ENCODE measurements at regions not wholly inside any gene's neighbourhood (a gene's known extent, or its start where the extent isn't known, plus 50 kb on each side); places are given as distances from the start of the nearest gene placed in this dataset.

- H3K4me1 Mint-ChIP-seq = no peaks in the 10 kb centered on the region
- DNase-seq = no peak
- no peaks in the 10 kb centered on the region for H3K36me3 Mint-ChIP-seq (ENCODE audit: low read depth)
- no peak for ATAC-seq
- H3K27ac Mint-ChIP-seq = no peak overlapping the region
- H3K9me3 Mint-ChIP-seq = peaks cover 5% of the 10 kb centered on the region
- no peak overlapping the region for H3K4me3 Mint-ChIP-seq
- peaks cover 1% of the 10 kb centered on the region for H3K27me3 Mint-ChIP-seq
These were observed 537.9 kb upstream of the LCORL start for GRCh38 chr4:18559492-18559891.

- H3K9me3 Mint-ChIP-seq = no peaks in the 10 kb centered on the region
- DNase-seq (no peak), ATAC-seq (no peak)
- H3K36me3 Mint-ChIP-seq (ENCODE audit: low read depth) = no peaks in the 10 kb centered on the region
- H3K4me1 Mint-ChIP-seq = no peaks in the 10 kb centered on the region
- no peak overlapping the region for H3K27ac Mint-ChIP-seq
- H3K27me3 Mint-ChIP-seq = peaks cover 1% of the 10 kb centered on the region
- H3K4me3 Mint-ChIP-seq = no peak overlapping the region
These were observed 534.8 kb upstream of the LCORL start for GRCh38 chr4:18556402-18556801.

- no peaks in the 10 kb centered on the region for H3K4me1 Mint-ChIP-seq
- H3K27ac Mint-ChIP-seq = no peak overlapping the region
- peaks cover 3% of the 10 kb centered on the region for H3K27me3 Mint-ChIP-seq
- H3K36me3 Mint-ChIP-seq (ENCODE audit: low read depth) = no peaks in the 10 kb centered on the region
- no peak for DNase-seq
- no peak overlapping the region for H3K4me3 Mint-ChIP-seq
- no peak for ATAC-seq
- no peaks in the 10 kb centered on the region for H3K9me3 Mint-ChIP-seq
These were observed 518.8 kb upstream of the LCORL start for GRCh38 chr4:18540349-18540748.

GRCh38 chr4:18538121-18538520, 516.6 kb upstream of the LCORL start:
- peaks cover 3% of the 10 kb centered on the region for H3K27me3 Mint-ChIP-seq
- H3K4me3 Mint-ChIP-seq = no peak overlapping the region
- DNase-seq (no peak), ATAC-seq (no peak)
- H3K36me3 Mint-ChIP-seq (ENCODE audit: low read depth) = no peaks in the 10 kb centered on the region
- H3K27ac Mint-ChIP-seq = no peak overlapping the region
- no peaks in the 10 kb centered on the region for H3K4me1 Mint-ChIP-seq
- H3K9me3 Mint-ChIP-seq = no peaks in the 10 kb centered on the region

- H3K4me1 Mint-ChIP-seq = no peaks in the 10 kb centered on the region
- no peak for ATAC-seq
- H3K4me3 Mint-ChIP-seq = no peak overlapping the region
- no peak overlapping the region for H3K27ac Mint-ChIP-seq
- H3K27me3 Mint-ChIP-seq = peaks cover 3% of the 10 kb centered on the region
- no peaks in the 10 kb centered on the region for H3K9me3 Mint-ChIP-seq
- DNase-seq = no peak
- no peaks in the 10 kb centered on the region for H3K36me3 Mint-ChIP-seq (ENCODE audit: low read depth)
These were observed 514.9 kb upstream of the LCORL start for GRCh38 chr4:18536428-18536827.

GRCh38 chr4:18535948-18536347, 514.4 kb upstream of the LCORL start:
- DNase-seq = no peak
- Mint-ChIP-seq H3K9me3 (no peaks in the 10 kb centered on the region), H3K27me3 (peaks cover 3% of the 10 kb centered on the region), H3K4me3 (no peak overlapping the region), H3K36me3 (ENCODE audit: low read depth) (no peaks in the 10 kb centered on the region), H3K4me1 (no peaks in the 10 kb centered on the region), H3K27ac (no peak overlapping the region)
- ATAC-seq = no peak

- H3K27me3 Mint-ChIP-seq = peaks cover under 1% of the 10 kb centered on the region
- no peak overlapping the region for H3K4me3 Mint-ChIP-seq
- no peak overlapping the region for H3K27ac Mint-ChIP-seq
- no peak for ATAC-seq
- no peaks in the 10 kb centered on the region for H3K4me1 Mint-ChIP-seq
- no peak for DNase-seq
- no peaks in the 10 kb centered on the region for H3K9me3 Mint-ChIP-seq
- no peaks in the 10 kb centered on the region for H3K36me3 Mint-ChIP-seq (ENCODE audit: low read depth)
These were observed 511.8 kb upstream of the LCORL start for GRCh38 chr4:18533262-18533775.

- Mint-ChIP-seq H3K27me3 (no peaks in the 10 kb centered on the region), H3K4me3 (no peak overlapping the region), H3K27ac (no peak overlapping the region), H3K4me1 (no peaks in the 10 kb centered on the region), H3K9me3 (no peaks in the 10 kb centered on the region), H3K36me3 (ENCODE audit: low read depth) (no peaks in the 10 kb centered on the region)
- ATAC-seq = no peak
- no peak for DNase-seq
These were observed 510.2 kb upstream of the LCORL start for GRCh38 chr4:18531731-18532130.

GRCh38 chr4:18529482-18529881, 507.9 kb upstream of the LCORL start:
- H3K4me3 Mint-ChIP-seq = no peak overlapping the region
- no peak for ATAC-seq

GRCh38 chr4:18524667-18525066, 503.1 kb upstream of the LCORL start:
- H3K9me3 Mint-ChIP-seq = no peaks in the 10 kb centered on the region
- no peak overlapping the region for H3K4me3 Mint-ChIP-seq
- no peak for DNase-seq
- no peaks in the 10 kb centered on the region for H3K27me3 Mint-ChIP-seq
- H3K4me1 Mint-ChIP-seq = no peaks in the 10 kb centered on the region
- no peaks in the 10 kb centered on the region for H3K36me3 Mint-ChIP-seq (ENCODE audit: low read depth)
- H3K27ac Mint-ChIP-seq = no peak overlapping the region
- ATAC-seq = no peak

More at GRCh38 chr4:18529482-18529881, 507.9 kb upstream of the LCORL start:
- DNase-seq = no peak
- no peaks in the 10 kb centered on the region for H3K36me3 Mint-ChIP-seq (ENCODE audit: low read depth)
- H3K4me1 Mint-ChIP-seq = no peaks in the 10 kb centered on the region
- H3K9me3 Mint-ChIP-seq = no peaks in the 10 kb centered on the region
- H3K27ac Mint-ChIP-seq = no peak overlapping the region
- H3K27me3 Mint-ChIP-seq = no peaks in the 10 kb centered on the region

- Mint-ChIP-seq H3K9me3 (no peaks in the 10 kb centered on the region), H3K4me3 (no peak overlapping the region), H3K4me1 (no peaks in the 10 kb centered on the region), H3K27me3 (no peaks in the 10 kb centered on the region), H3K27ac (no peak overlapping the region), H3K36me3 (ENCODE audit: low read depth) (no peaks in the 10 kb centered on the region)
- DNase-seq = no peak
- ATAC-seq = no peak
These were observed 496.5 kb upstream of the LCORL start for GRCh38 chr4:18518098-18518497.

- no peaks in the 10 kb centered on the region for H3K9me3 Mint-ChIP-seq
- no peak overlapping the region for H3K27ac Mint-ChIP-seq
- DNase-seq = no peak
- ATAC-seq = no peak
- H3K4me1 Mint-ChIP-seq = no peaks in the 10 kb centered on the region
- H3K4me3 Mint-ChIP-seq = no peak overlapping the region
- H3K27me3 Mint-ChIP-seq = no peaks in the 10 kb centered on the region
- H3K36me3 Mint-ChIP-seq (ENCODE audit: low read depth) = no peaks in the 10 kb centered on the region
These were observed 492.3 kb upstream of the LCORL start for GRCh38 chr4:18513861-18514260.

- Mint-ChIP-seq H3K9me3 (no peaks in the 10 kb centered on the region), H3K36me3 (ENCODE audit: low read depth) (no peaks in the 10 kb centered on the region), H3K4me3 (no peak overlapping the region), H3K4me1 (no peaks in the 10 kb centered on the region), H3K27ac (no peak overlapping the region), H3K27me3 (no peaks in the 10 kb centered on the region)
- ATAC-seq (no peak), DNase-seq (no peak)
These were observed 491.2 kb upstream of the LCORL start for GRCh38 chr4:18512718-18513117.

GRCh38 chr4:18511727-18512126, 490.2 kb upstream of the LCORL start:
- no peaks in the 10 kb centered on the region for H3K27me3 Mint-ChIP-seq
- H3K36me3 Mint-ChIP-seq (ENCODE audit: low read depth) = no peaks in the 10 kb centered on the region
- H3K4me1 Mint-ChIP-seq = no peaks in the 10 kb centered on the region
- no peak for ATAC-seq
- H3K4me3 Mint-ChIP-seq = no peak overlapping the region
- H3K9me3 Mint-ChIP-seq = no peaks in the 10 kb centered on the region
- no peak for DNase-seq
- H3K27ac Mint-ChIP-seq = no peak overlapping the region

- ATAC-seq = no peak
- no peaks in the 10 kb centered on the region for H3K9me3 Mint-ChIP-seq
- no peak overlapping the region for H3K27ac Mint-ChIP-seq
These were observed 487.2 kb upstream of the LCORL start for GRCh38 chr4:18508786-18509185.

GRCh38 chr4:18480928-18481327, 459.4 kb upstream of the LCORL start:
- H3K4me1 Mint-ChIP-seq = no peaks in the 10 kb centered on the region
- H3K27me3 Mint-ChIP-seq = no peaks in the 10 kb centered on the region
- no peak overlapping the region for H3K4me3 Mint-ChIP-seq
- H3K27ac Mint-ChIP-seq = no peak overlapping the region
- DNase-seq (no peak), ATAC-seq (no peak)
- peaks cover 16% of the 10 kb centered on the region for H3K9me3 Mint-ChIP-seq
- no peaks in the 10 kb centered on the region for H3K36me3 Mint-ChIP-seq (ENCODE audit: low read depth)

More at GRCh38 chr4:18508786-18509185, 487.2 kb upstream of the LCORL start:
- no peaks in the 10 kb centered on the region for H3K4me1 Mint-ChIP-seq
- no peak for DNase-seq
- H3K27me3 Mint-ChIP-seq = no peaks in the 10 kb centered on the region
- no peak overlapping the region for H3K4me3 Mint-ChIP-seq
- no peaks in the 10 kb centered on the region for H3K36me3 Mint-ChIP-seq (ENCODE audit: low read depth)

Data from activated naive CD8-positive, alpha-beta T cell treated with anti-CD3 and anti-CD28 coated beads, Interleukin-2, amount 50 U/mL, for 24 hours (primary cell).